ENCODE measurements at regions not wholly inside any gene's neighbourhood (a gene's known extent, or its start where the extent isn't known, plus 50 kb on each side); places are given as distances from the start of the nearest gene placed in this dataset.

DNA sequence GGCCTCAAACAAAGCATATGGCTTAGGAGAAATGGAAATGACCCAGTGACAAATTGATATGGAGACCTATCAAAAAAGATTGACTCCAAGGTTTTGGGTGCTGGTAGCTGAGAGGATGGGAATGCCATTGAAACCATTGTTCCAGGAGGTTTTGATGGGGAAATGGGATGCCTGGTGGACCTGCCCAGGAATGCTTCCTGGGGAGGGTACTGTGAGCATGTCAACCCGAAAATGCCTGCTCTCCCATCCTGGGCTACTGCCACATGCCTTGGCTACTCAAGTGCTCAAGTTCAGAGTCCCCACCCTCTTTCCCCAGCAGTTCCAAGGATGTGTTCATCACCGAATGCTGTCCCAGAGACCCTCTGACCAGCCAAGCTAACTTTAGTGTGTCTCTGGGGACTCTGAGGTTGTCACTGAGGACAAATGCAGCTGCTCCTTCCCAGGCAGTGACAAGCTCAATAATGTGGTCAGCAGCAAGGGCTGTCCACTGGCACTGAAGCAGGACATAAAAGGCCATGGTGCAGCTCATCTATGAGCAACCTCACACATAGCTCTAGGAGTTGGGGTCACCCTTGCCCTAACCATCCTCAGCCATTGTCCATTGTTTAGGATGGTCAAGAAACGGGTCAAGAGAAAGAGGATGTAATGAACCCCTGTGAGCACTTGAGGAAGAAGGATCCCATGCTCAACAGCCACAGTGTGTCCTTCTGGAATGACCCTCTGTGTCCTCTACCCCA is 83.7 kb downstream of the TRIM29 start:
- Histone ChIP-seq H3K9me3 (ENCODE audit: control insufficient read depth in 2 of 2, insufficient read depth in 1 of 2, low read depth in 1 of 2, low read length in 1 of 2) (no peaks in the 10 kb centered on the region), H3K36me3 (ENCODE audit: control insufficient read depth in 3 of 3, insufficient read depth in 2 of 3, low read depth in 1 of 3, low read length in 3 of 3) (no peaks in the 10 kb centered on the region), H3K27me3 (ENCODE audit: control insufficient read depth in 3 of 3, insufficient read depth in 3 of 3, low read length in 3 of 3) (peaks cover 2 to 5% (median 3%) of the 10 kb centered on the region in 3 donors), H3K4me3 (ENCODE audit: low read depth in 1 of 3, low read length in 3 of 3) (no peak overlapping the region), H3K4me1 (ENCODE audit: control insufficient read depth in 3 of 3, insufficient read depth in 2 of 3, low read depth in 1 of 3, low read length in 2 of 3) (peaks cover 0 to 20% (median 0%) of the 10 kb centered on the region in 3 donors), H3K27ac (ENCODE audit: low read depth in 1 of 3, low read length in 2 of 3) (no peak overlapping the region)
- 74 to 85% (median 75%) methylated on average over 3 of the region's 3 CpGs for WGBS, 3 donors
- DNase-seq (no peak), FAIRE-seq (no peak)

GRCh38 chr11:120052196-120052775 is 85.6 kb downstream of the TRIM29 start:
- Histone ChIP-seq H3K27me3 (ENCODE audit: control insufficient read depth in 3 of 3, insufficient read depth in 3 of 3, low read length in 3 of 3) (peaks cover 2 to 5% (median 3%) of the 10 kb centered on the region in 3 donors), H3K27ac (ENCODE audit: low read depth in 1 of 3, low read length in 2 of 3) (no peak overlapping the region), H3K4me1 (ENCODE audit: control insufficient read depth in 3 of 3, insufficient read depth in 2 of 3, low read depth in 1 of 3, low read length in 2 of 3) (peaks cover 0 to 9% (median 0%) of the 10 kb centered on the region in 3 donors), H3K9me3 (ENCODE audit: control insufficient read depth in 2 of 2, insufficient read depth in 1 of 2, low read depth in 1 of 2, low read length in 1 of 2) (peaks cover 0 to 4% of the 10 kb centered on the region in 2 donors), H3K36me3 (ENCODE audit: control insufficient read depth in 3 of 3, insufficient read depth in 2 of 3, low read depth in 1 of 3, low read length in 3 of 3) (no peaks in the 10 kb centered on the region), H3K4me3 (ENCODE audit: low read depth in 1 of 3, low read length in 3 of 3) (no peak overlapping the region)
- FAIRE-seq (no peak), DNase-seq (no peak)
- WGBS, 3 donors, result 85 to 92% (median 89%) methylated on average over 6 of the region's 6 CpGs

DNA sequence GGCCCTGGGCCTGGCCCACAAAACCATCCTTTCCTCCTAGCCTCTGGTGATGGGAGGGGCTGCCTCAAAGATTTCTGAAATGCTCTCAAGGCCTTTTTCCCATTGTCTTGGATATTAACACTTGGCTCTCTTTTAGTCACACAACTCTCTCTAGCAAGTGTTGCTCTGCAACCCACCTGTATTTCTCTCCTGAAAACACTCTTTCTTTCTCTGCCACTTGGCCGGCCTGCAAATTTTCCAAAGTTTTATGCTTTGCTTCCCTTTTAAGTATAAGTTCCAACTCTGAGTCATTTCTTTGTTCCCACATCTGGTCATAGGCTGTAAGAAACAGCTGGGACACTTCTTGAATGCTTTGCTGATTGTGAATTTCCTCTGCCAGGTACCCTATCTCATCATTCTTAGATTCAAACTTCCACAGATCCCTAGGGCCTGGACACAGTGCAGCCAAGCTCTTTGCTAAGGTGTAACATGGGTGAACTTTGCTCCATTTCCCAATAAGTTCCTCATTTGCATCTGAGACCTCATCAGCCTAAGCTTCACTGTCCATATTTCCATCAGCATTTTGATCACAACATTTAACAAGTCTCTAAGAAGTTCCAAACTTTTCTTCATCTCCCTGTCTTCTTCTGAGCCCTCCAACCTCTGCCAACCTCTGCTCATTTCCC is 93.8 kb downstream of the TRIM29 start:
- FAIRE-seq (no peak), DNase-seq (peak; percentile 43 to 55)
- peaks cover 0 to 6% of the 10 kb centered on the region in 2 donors for H3K9me3 ChIP-seq (ENCODE audit: control insufficient read depth in 2 of 2, insufficient read depth in 1 of 2, low read depth in 1 of 2, low read length in 1 of 2)
- peaks cover 0 to 5% (median 0%) of the 10 kb centered on the region in 3 donors for H3K4me1 ChIP-seq (ENCODE audit: control insufficient read depth in 3 of 3, insufficient read depth in 2 of 3, low read depth in 1 of 3, low read length in 2 of 3)
- H3K4me3 ChIP-seq (ENCODE audit: low read depth in 1 of 3, low read length in 3 of 3), result no peak overlapping the region
- peaks cover 0 to 7% (median 0%) of the 10 kb centered on the region in 3 donors for H3K27me3 ChIP-seq (ENCODE audit: control insufficient read depth in 3 of 3, insufficient read depth in 3 of 3, low read length in 3 of 3)
- H3K27ac ChIP-seq (ENCODE audit: low read depth in 1 of 3, low read length in 2 of 3), result no peak overlapping the region
- H3K36me3 ChIP-seq (ENCODE audit: control insufficient read depth in 3 of 3, insufficient read depth in 2 of 3, low read depth in 1 of 3, low read length in 3 of 3), result no peaks in the 10 kb centered on the region
- 74 to 91% (median 87%) methylated on average over 1 of the region's 1 CpG for WGBS, 3 donors

DNA sequence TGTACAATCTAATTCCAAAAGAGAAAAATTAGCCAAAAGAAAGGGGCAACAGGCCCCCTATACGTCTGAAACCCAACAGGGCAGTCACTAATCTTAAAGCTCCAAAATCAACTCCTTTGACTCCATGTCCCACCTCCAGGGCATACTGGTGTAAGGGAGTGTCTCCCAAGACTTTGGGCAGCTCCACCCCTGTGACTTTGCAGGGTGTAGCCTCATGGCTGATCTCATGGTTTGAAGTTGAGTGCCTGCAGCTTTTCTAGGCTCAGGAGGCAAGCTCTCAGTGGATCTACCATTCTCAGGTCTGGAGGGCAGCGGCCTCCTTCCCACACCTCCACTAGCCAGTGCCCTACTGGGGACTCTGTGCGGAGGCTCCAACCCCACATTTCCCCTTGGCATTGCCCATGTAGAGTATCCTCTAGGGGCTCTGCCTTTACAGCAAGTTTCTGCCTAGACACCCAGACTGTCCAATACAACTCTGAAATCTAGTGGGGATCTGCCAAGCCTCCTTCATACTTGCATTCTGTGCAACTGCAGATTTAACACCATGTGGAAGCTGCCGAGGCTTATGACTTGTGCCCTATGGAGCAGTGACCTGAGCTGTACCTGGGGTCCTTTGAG is 94.5 kb downstream of the TRIM29 start:
- no peak overlapping the region for H3K4me3 ChIP-seq (ENCODE audit: low read depth in 1 of 3, low read length in 3 of 3)
- FAIRE-seq (no peak), DNase-seq (no peak)
- peaks cover 0 to 7% (median 0%) of the 10 kb centered on the region in 3 donors for H3K27me3 ChIP-seq (ENCODE audit: control insufficient read depth in 3 of 3, insufficient read depth in 3 of 3, low read length in 3 of 3)
- 85 to 88% (median 86%) methylated on average over 4 of the region's 4 CpGs for WGBS, 3 donors
- H3K9me3 ChIP-seq (ENCODE audit: control insufficient read depth in 2 of 2, insufficient read depth in 1 of 2, low read depth in 1 of 2, low read length in 1 of 2), result peaks cover 0 to 6% of the 10 kb centered on the region in 2 donors
- H3K27ac ChIP-seq (ENCODE audit: low read depth in 1 of 3, low read length in 2 of 3), result no peak overlapping the region
- H3K4me1 ChIP-seq (ENCODE audit: control insufficient read depth in 3 of 3, insufficient read depth in 2 of 3, low read depth in 1 of 3, low read length in 2 of 3), result peaks cover 0 to 5% (median 0%) of the 10 kb centered on the region in 3 donors
- H3K36me3 ChIP-seq (ENCODE audit: control insufficient read depth in 3 of 3, insufficient read depth in 2 of 3, low read depth in 1 of 3, low read length in 3 of 3), result no peaks in the 10 kb centered on the region

- Histone ChIP-seq H3K36me3 (ENCODE audit: control insufficient read depth in 3 of 3, insufficient read depth in 2 of 3, low read depth in 1 of 3, low read length in 3 of 3) (no peaks in the 10 kb centered on the region), H3K4me1 (ENCODE audit: control insufficient read depth in 3 of 3, insufficient read depth in 2 of 3, low read depth in 1 of 3, low read length in 2 of 3) (peaks cover 0 to 5% (median 0%) of the 10 kb centered on the region in 3 donors), H3K9me3 (ENCODE audit: control insufficient read depth in 2 of 2, insufficient read depth in 1 of 2, low read depth in 1 of 2, low read length in 1 of 2) (peaks cover 0 to 5% of the 10 kb centered on the region in 2 donors), H3K4me3 (ENCODE audit: low read depth in 1 of 3, low read length in 3 of 3) (no peak overlapping the region), H3K27ac (ENCODE audit: low read depth in 1 of 3, low read length in 2 of 3) (no peak overlapping the region), H3K27me3 (ENCODE audit: control insufficient read depth in 3 of 3, insufficient read depth in 3 of 3, low read length in 3 of 3) (peaks cover 0 to 7% (median 0%) of the 10 kb centered on the region in 3 donors)
- no peak for FAIRE-seq
- no peak for DNase-seq
- 90 to 93% (median 93%) methylated on average over 2 of the region's 2 CpGs for WGBS, 3 donors
Measured at GRCh38 chr11:120041625-120042024, 96.3 kb downstream of the TRIM29 start.

DNA sequence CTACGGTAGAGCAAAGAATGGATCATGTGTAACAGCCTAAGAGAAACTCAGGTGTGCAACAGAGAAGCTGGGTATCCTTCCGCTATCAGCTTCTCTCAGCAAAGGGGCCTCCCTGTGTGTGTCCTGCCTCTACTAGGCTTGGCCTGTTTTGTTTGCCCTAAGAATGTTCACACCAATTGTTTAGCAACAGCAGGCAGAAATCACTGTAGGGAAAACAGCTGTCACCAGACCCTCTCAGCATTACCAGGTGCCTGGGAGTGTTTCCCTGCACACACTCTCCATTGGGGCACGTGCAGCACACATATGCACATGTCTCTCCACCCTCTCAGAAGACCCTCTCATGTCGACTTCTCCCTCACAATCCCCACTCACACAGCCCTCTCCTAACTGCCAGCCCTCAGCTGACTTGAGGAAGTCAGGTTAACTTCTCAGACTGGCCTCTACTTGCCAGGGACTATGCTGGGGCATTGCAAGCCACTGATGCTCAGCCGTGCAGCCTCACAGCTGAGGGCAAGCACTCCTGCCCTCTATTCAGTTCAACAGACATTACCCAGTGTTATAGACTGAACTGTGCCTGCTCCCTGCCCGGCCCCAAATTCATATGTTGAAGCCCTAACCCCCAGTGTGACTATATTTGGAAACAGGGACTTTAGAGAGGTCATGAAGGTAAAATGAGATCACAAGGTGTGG is 97.6 kb downstream of the TRIM29 start:
- Histone ChIP-seq H3K4me1 (ENCODE audit: control insufficient read depth in 3 of 3, insufficient read depth in 2 of 3, low read depth in 1 of 3, low read length in 2 of 3) (peaks cover 0 to 5% (median 0%) of the 10 kb centered on the region in 3 donors), H3K36me3 (ENCODE audit: control insufficient read depth in 3 of 3, insufficient read depth in 2 of 3, low read depth in 1 of 3, low read length in 3 of 3) (no peaks in the 10 kb centered on the region), H3K27me3 (ENCODE audit: control insufficient read depth in 3 of 3, insufficient read depth in 3 of 3, low read length in 3 of 3) (peaks cover 0 to 10% (median 0%) of the 10 kb centered on the region in 3 donors), H3K9me3 (ENCODE audit: control insufficient read depth in 2 of 2, insufficient read depth in 1 of 2, low read depth in 1 of 2, low read length in 1 of 2) (peaks cover 0 to 10% of the 10 kb centered on the region in 2 donors), H3K4me3 (ENCODE audit: low read depth in 1 of 3, low read length in 3 of 3) (no peak overlapping the region), H3K27ac (ENCODE audit: low read depth in 1 of 3, low read length in 2 of 3) (no peak overlapping the region)
- DNase-seq, result no peak
- no peak for FAIRE-seq
- 69 to 91% (median 71%) methylated on average over 6 of the region's 6 CpGs for WGBS, 3 donors

GRCh38 chr11:120039039-120039438 is 98.9 kb downstream of the TRIM29 start:
- Histone ChIP-seq H3K9me3 (ENCODE audit: control insufficient read depth in 2 of 2, insufficient read depth in 1 of 2, low read depth in 1 of 2, low read length in 1 of 2) (peaks cover 0 to 10% of the 10 kb centered on the region in 2 donors), H3K36me3 (ENCODE audit: control insufficient read depth in 3 of 3, insufficient read depth in 2 of 3, low read depth in 1 of 3, low read length in 3 of 3) (no peaks in the 10 kb centered on the region), H3K27ac (ENCODE audit: low read depth in 1 of 3, low read length in 2 of 3) (no peak overlapping the region), H3K27me3 (ENCODE audit: control insufficient read depth in 3 of 3, insufficient read depth in 3 of 3, low read length in 3 of 3) (peaks cover 0 to 10% (median 2%) of the 10 kb centered on the region in 3 donors), H3K4me1 (ENCODE audit: control insufficient read depth in 3 of 3, insufficient read depth in 2 of 3, low read depth in 1 of 3, low read length in 2 of 3) (peaks cover 0 to 4% (median 0%) of the 10 kb centered on the region in 3 donors), H3K4me3 (ENCODE audit: low read depth in 1 of 3, low read length in 3 of 3) (no peak overlapping the region)
- 79 to 92% (median 91%) methylated on average over 1 of the region's 1 CpG for WGBS, 3 donors
- DNase-seq (no peak), FAIRE-seq (no peak)

- Histone ChIP-seq H3K27me3 (ENCODE audit: control insufficient read depth in 3 of 3, insufficient read depth in 3 of 3, low read length in 3 of 3) (peaks cover 0 to 8% (median 4%) of the 10 kb centered on the region in 3 donors), H3K27ac (ENCODE audit: low read depth in 1 of 3, low read length in 2 of 3) (no peak overlapping the region), H3K36me3 (ENCODE audit: control insufficient read depth in 3 of 3, insufficient read depth in 2 of 3, low read depth in 1 of 3, low read length in 3 of 3) (no peaks in the 10 kb centered on the region), H3K9me3 (ENCODE audit: control insufficient read depth in 2 of 2, insufficient read depth in 1 of 2, low read depth in 1 of 2, low read length in 1 of 2) (peaks cover 0 to 10% of the 10 kb centered on the region in 2 donors), H3K4me1 (ENCODE audit: control insufficient read depth in 3 of 3, insufficient read depth in 2 of 3, low read depth in 1 of 3, low read length in 2 of 3) (no peaks in the 10 kb centered on the region), H3K4me3 (ENCODE audit: low read depth in 1 of 3, low read length in 3 of 3) (no peak overlapping the region)
- FAIRE-seq, result no peak
- DNase-seq, result no peak
- 80 to 97% (median 87%) methylated on average over 3 of the region's 3 CpGs for WGBS, 3 donors
Measured at GRCh38 chr11:120037111-120037510, 100.8 kb downstream of the TRIM29 start.
